Endothelial cell of umbilical vein (primary cell): ENCODE measurements at regions not wholly inside any gene's neighbourhood (a gene's known extent, or its start where the extent isn't known, plus 50 kb on each side); places are given as distances from the start of the nearest gene placed in this dataset.

Experiments used
- BruUV-seq: library from RNA; stranded (reverse); fragments of 400-500 nt; replicated peaks from 2 replicates; lab custom pipeline; 2021; lab: Mats Ljungman, UMichigan
- CTCF ChIA-PET: fragments of 300-600, 350-600 bp; sonication (Branson Sonifier 250); formaldehyde crosslinking; loops from one replicate; lab custom pipeline; 2021; ENCODE audit warnings: antibody characterized with exemption, inconsistent platforms; lab: Charles Lee
- POLR2A ChIA-PET: fragments of 300-600, 350-600 bp; sonication (Branson Sonifier 250); formaldehyde crosslinking; loops from one replicate; lab custom pipeline; 2021; ENCODE audit warnings: antibody characterized with exemption, inconsistent platforms; lab: Charles Lee
- DNase-seq: peaks from one replicate; pipeline ENCODE4 v3.0.0-alpha.2; 2011; ENCODE audit warnings: low read depth, low spot score
- FAIRE-seq: peaks from 2 replicates; lab custom pipeline; 2011; peaks lifted over from hg19 to GRCh38; lab: Jason Lieb, UNC
- H2AFZ ChIP-seq: 2 replicates; pipeline ENCODE4 v1.6.0; 2012; ENCODE audit warnings: low read depth, low read length, control low read depth, inconsistent platforms
- H3K27ac ChIP-seq: 2 replicates; pipeline ENCODE4 v1.5.1; 2011; ENCODE audit warnings: low read depth, mild to moderate bottlenecking, control low read depth, low read length, moderate library complexity; ENCODE audit not compliant: insufficient read depth
- H3K27me3 ChIP-seq, 2 experiments: 2 replicates each; pipeline versions ENCODE4 v1.6.0 to v1.6.1; 2011; ENCODE audit warnings: low read length in 2 of 2, mixed read lengths in 1 of 2; ENCODE audit not compliant: control insufficient read depth in 2 of 2, insufficient read depth in 2 of 2
- H3K36me3 ChIP-seq, 2 experiments: 2 replicates in 1 of 2; 3 replicates in 1 of 2; pipeline ENCODE4 v1.5.1; 2011; ENCODE audit warnings: low read length in 2 of 2, mild to moderate bottlenecking in 1 of 2, moderate library complexity in 1 of 2; ENCODE audit not compliant: control insufficient read depth in 2 of 2, insufficient read depth in 2 of 2; ENCODE audit errors: extremely low read depth in 1 of 2
- H3K4me1 ChIP-seq: 3 replicates; pipeline ENCODE4 v1.5.1; 2011; ENCODE audit warnings: mild to moderate bottlenecking, low read length; ENCODE audit not compliant: control insufficient read depth, insufficient read depth; ENCODE audit errors: extremely low read depth
- H3K4me2 ChIP-seq: 2 replicates; pipeline ENCODE4 v1.6.1; 2011; ENCODE audit warnings: low read length, control low read depth, mixed read lengths; ENCODE audit not compliant: insufficient read depth
- H3K4me3 ChIP-seq, 3 experiments: fragments of 200-600 bp in 1 of 3; sonication (generic), shearing (Covaris generic) in 1 of 3; replicated peaks in 1 of 3; 2 replicates each; pipeline ENCODE4 v1.5.1; 2011 to 2016; ENCODE audit warnings: control low read depth in 3 of 3, low read length in 3 of 3, mild to moderate bottlenecking in 2 of 3, inconsistent platforms in 1 of 3, low read depth in 1 of 3, moderate library complexity in 1 of 3; ENCODE audit not compliant: insufficient read depth in 1 of 3
- H3K79me2 ChIP-seq: 2 replicates; pipeline ENCODE4 v1.6.0; 2012; ENCODE audit warnings: low read length, inconsistent platforms; ENCODE audit not compliant: control insufficient read depth, insufficient read depth
- H3K9ac ChIP-seq: replicated peaks from 2 replicates; pipeline ENCODE3; 2011; ENCODE audit warnings: low read length, control low read depth; ENCODE audit not compliant: insufficient read depth; ENCODE audit errors: extremely low read depth
- H3K9me1 ChIP-seq: replicated peaks from 3 replicates; pipeline ENCODE4 v1.6.0; 2011; ENCODE audit warnings: mild to moderate bottlenecking, low read length; ENCODE audit not compliant: control insufficient read depth, insufficient read depth; ENCODE audit errors: extremely low read depth
- H3K9me3 ChIP-seq: replicated peaks from 2 replicates; pipeline ENCODE4 v1.5.1; 2012; ENCODE audit warnings: low read length, inconsistent platforms; ENCODE audit not compliant: control insufficient read depth, insufficient read depth
- H4K20me1 ChIP-seq: replicated peaks from 2 replicates; pipeline ENCODE3; 2011; ENCODE audit warnings: mild to moderate bottlenecking, low read length; ENCODE audit not compliant: control insufficient read depth, insufficient read depth; ENCODE audit errors: extremely low read depth
- EZH2 ChIP-seq: IDR thresholded peaks from 2 replicates; pipeline ENCODE4 v1.6.1; 2012; ENCODE audit warnings: borderline replicate concordance, low read depth, mild to moderate bottlenecking, moderate library complexity, low read length, inconsistent platforms; ENCODE audit not compliant: severe bottlenecking
- FOS ChIP-seq: IDR thresholded peaks from 2 replicates; pipeline ENCODE4 v1.6.1; 2011; ENCODE audit warnings: mild to moderate bottlenecking, low read length, moderate library complexity, borderline replicate concordance; ENCODE audit not compliant: insufficient read depth
- GATA2 ChIP-seq: IDR thresholded peaks from 2 replicates; pipeline ENCODE4 v1.7.0; 2011; ENCODE audit warnings: low read depth, mild to moderate bottlenecking, moderate library complexity, mixed read lengths, low read length; ENCODE audit not compliant: insufficient read length, insufficient read depth
- JUN ChIP-seq: IDR thresholded peaks from 2 replicates; pipeline ENCODE4 v1.6.1; 2011; ENCODE audit warnings: borderline replicate concordance, low read depth; ENCODE audit not compliant: insufficient read length, insufficient read depth
- MYC ChIP-seq: IDR thresholded peaks from one replicate; pipeline ENCODE4 v1.6.1; 2011; ENCODE audit warnings: mild to moderate bottlenecking, low read depth, low read length
- POLR2A ChIP-seq: IDR thresholded peaks from 2 replicates; pipeline ENCODE4 v1.6.1; 2012; ENCODE audit warnings: low read depth, mild to moderate bottlenecking, control low read depth, low read length
- POLR2AphosphoS5 ChIP-seq: IDR thresholded peaks from 2 replicates; pipeline ENCODE4 v1.6.1; 2012; ENCODE audit warnings: low read depth, mild to moderate bottlenecking, control low read depth, low read length, moderate library complexity; ENCODE audit not compliant: insufficient read depth
- dilution Hi-C: fragments of 300-500 bp; cut with MboI; formaldehyde crosslinking; loops from one replicate; pipeline ENCODE4 v1.15.0; 2019; ENCODE audit warnings: low sequenced_read_pairs; ENCODE audit not compliant: extremely low pct_ligation_motif_present
- intact Hi-C: fragments of 100-400 bp; cut with micrococcal nuclease; formaldehyde crosslinking; loops from one replicate; pipeline ENCODE4 v1.10.0; 2022
- TF ChIP-seq, protein P1 (sequence below), 2 donors: IDR thresholded peaks; 1 replicate in 1 of 2; 2 replicates in 1 of 2; pipeline ENCODE4 v1.5.1; 2011; ENCODE audit warnings: low read length in 2 of 2, mild to moderate bottlenecking in 2 of 2, moderate library complexity in 2 of 2, control low read depth in 1 of 2, inconsistent platforms in 1 of 2, low read depth in 1 of 2; ENCODE audit not compliant: insufficient read depth in 1 of 2; ENCODE audit errors: extremely low read depth in 1 of 2
- TF ChIP-seq, protein P2 (sequence below): IDR thresholded peaks from 2 replicates; pipeline ENCODE4 v1.6.1; 2011; ENCODE audit not compliant: insufficient read depth, insufficient read length

DNA sequence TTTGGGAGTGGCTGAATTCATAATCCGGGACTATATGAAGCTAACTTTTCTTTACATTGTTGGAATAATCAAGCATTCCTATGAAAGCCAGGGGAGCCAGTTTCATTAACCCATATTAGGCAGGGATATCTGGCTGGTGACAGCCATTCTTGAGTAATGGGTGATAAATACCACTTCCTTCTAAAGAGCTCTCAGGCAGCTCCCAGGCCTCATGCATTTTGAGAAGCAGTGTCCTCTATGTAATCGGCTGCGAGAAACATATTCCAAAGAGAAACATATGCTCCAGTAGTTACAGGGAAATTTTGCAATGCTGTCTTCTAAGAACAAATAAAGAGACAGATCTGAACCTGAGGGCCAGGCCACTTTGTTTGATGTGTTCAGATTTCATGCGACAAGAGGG, 83.1 kb downstream of the MSX2 start:
- no peaks in the 10 kb centered on the region for H4K20me1 ChIP-seq
- H3K27me3 ChIP-seq: no peaks in the 10 kb centered on the region
- H3K4me2 ChIP-seq: no peak overlapping the region
- H3K4me1 ChIP-seq: no peaks in the 10 kb centered on the region
- no peak overlapping the region for H2AFZ ChIP-seq
- no peak overlapping the region for H3K4me3 ChIP-seq
- no TSS peak for BruUV-seq
- no peak for TF ChIP-seq FOS
- TF ChIP-seq POLR2A: no peak
- H3K79me2 ChIP-seq: no peaks in the 10 kb centered on the region
- ChIA-PET POLR2A (no interaction called here), CTCF (no interaction called here)
- dilution Hi-C loops: no loop called here
- FAIRE-seq (no peak), DNase-seq (no peak)
- no peaks in the 10 kb centered on the region for H3K9me3 ChIP-seq
- no peaks in the 10 kb centered on the region for H3K9me1 ChIP-seq
- no peak overlapping the region for H3K9ac ChIP-seq
- no peaks in the 10 kb centered on the region for H3K36me3 ChIP-seq
- no peak overlapping the region for H3K27ac ChIP-seq
- intact Hi-C loops: no loop called here

DNA sequence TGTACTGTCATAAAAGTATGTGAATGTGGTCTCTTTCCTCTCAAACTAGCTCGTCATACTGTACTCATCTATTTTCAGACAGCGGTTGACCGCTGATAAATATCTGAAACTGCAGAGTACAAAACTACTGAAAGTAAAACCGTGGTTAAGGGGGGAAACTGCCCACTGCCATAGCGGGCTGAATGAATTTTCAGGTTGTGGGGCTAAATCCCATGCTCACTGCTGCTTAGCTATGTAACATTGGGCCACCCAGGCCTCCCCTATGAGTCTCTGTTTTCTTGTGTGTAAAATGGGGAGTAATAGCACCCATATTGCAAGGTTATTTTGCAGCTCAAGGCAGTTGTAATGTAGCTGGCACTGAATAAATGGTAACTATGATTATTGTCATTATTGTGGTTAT, 82.3 kb downstream of the MSX2 start:
- H3K9me1 ChIP-seq: no peaks in the 10 kb centered on the region
- intact Hi-C loops (no loop called here), dilution Hi-C loops (no loop called here)
- H3K27ac ChIP-seq: no peak overlapping the region
- no TSS peak for BruUV-seq
- no peak overlapping the region for H3K9ac ChIP-seq
- H3K4me3 ChIP-seq: no peak overlapping the region
- TF ChIP-seq JUN: no peak
- TF ChIP-seq GATA2: no peak
- no peak for TF ChIP-seq POLR2A
- no peak for TF ChIP-seq FOS
- TF ChIP-seq, protein P1, sequence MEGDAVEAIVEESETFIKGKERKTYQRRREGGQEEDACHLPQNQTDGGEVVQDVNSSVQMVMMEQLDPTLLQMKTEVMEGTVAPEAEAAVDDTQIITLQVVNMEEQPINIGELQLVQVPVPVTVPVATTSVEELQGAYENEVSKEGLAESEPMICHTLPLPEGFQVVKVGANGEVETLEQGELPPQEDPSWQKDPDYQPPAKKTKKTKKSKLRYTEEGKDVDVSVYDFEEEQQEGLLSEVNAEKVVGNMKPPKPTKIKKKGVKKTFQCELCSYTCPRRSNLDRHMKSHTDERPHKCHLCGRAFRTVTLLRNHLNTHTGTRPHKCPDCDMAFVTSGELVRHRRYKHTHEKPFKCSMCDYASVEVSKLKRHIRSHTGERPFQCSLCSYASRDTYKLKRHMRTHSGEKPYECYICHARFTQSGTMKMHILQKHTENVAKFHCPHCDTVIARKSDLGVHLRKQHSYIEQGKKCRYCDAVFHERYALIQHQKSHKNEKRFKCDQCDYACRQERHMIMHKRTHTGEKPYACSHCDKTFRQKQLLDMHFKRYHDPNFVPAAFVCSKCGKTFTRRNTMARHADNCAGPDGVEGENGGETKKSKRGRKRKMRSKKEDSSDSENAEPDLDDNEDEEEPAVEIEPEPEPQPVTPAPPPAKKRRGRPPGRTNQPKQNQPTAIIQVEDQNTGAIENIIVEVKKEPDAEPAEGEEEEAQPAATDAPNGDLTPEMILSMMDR (IDR thresholded peaks at IDR 0.05; ENCODE audit: extremely low read depth in 1 of 2, insufficient read depth in 1 of 2, low read depth in 1 of 2, low read length in 2 of 2): no peak
- TF ChIP-seq EZH2: no peak
- TF ChIP-seq, protein P2, sequence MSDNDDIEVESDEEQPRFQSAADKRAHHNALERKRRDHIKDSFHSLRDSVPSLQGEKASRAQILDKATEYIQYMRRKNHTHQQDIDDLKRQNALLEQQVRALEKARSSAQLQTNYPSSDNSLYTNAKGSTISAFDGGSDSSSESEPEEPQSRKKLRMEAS: no peak
- TF ChIP-seq MYC: no peak
- no peak for TF ChIP-seq POLR2AphosphoS5
- H3K4me1 ChIP-seq: no peaks in the 10 kb centered on the region
- no peak overlapping the region for H3K4me2 ChIP-seq
- H3K36me3 ChIP-seq: no peaks in the 10 kb centered on the region
- no peaks in the 10 kb centered on the region for H4K20me1 ChIP-seq
- ChIA-PET CTCF (no interaction called here), POLR2A (no interaction called here)
- FAIRE-seq (no peak), DNase-seq (no peak)
- no peaks in the 10 kb centered on the region for H3K9me3 ChIP-seq
- no peak overlapping the region for H2AFZ ChIP-seq
- no peaks in the 10 kb centered on the region for H3K27me3 ChIP-seq
- H3K79me2 ChIP-seq: no peaks in the 10 kb centered on the region
